Neural cell (in vitro differentiated cells): ENCODE measurements at regions not wholly inside any gene's neighbourhood (a gene's known extent, or its start where the extent isn't known, plus 50 kb on each side); places are given as distances from the start of the nearest gene placed in this dataset.

Experiments
- H2AFZ ChIP-seq: fragments of 200-600, 300-800 bp; sonication (generic), shearing (Covaris generic); 2 replicates; pipeline ENCODE4 v1.6.0; 2014; ENCODE audit warnings: low read depth, mild to moderate bottlenecking, antibody characterized with exemption, low read length, moderate library complexity
- H3F3A ChIP-seq: fragments of 200-600 bp; shearing (Covaris generic); 2 replicates; pipeline ENCODE4 v1.6.1; 2016; ENCODE audit warnings: mild to moderate bottlenecking, moderate library complexity, mixed read lengths, antibody characterized with exemption, low read length; ENCODE audit not compliant: insufficient read depth, poor library complexity, severe bottlenecking
- H3K27ac ChIP-seq: fragments of 200-600, 300-800 bp; sonication (generic), shearing (Covaris generic); 2 replicates; pipeline ENCODE4 v1.5.1; 2014; ENCODE audit warnings: mild to moderate bottlenecking, low read length, moderate library complexity
- H3K27me3 ChIP-seq: fragments of 300-800, 200-600 bp; sonication (generic), shearing (Covaris generic); 2 replicates; pipeline ENCODE4 v1.6.0; 2014; ENCODE audit warnings: mild to moderate bottlenecking, low read depth, low read length, moderate library complexity; ENCODE audit not compliant: insufficient read depth
- H3K36me3 ChIP-seq: fragments of 300-800, 200-600 bp; sonication (generic), shearing (Covaris generic); 2 replicates; pipeline ENCODE4 v1.5.1; 2014; ENCODE audit warnings: mild to moderate bottlenecking, antibody characterized with exemption, low read length, moderate library complexity; ENCODE audit not compliant: insufficient read depth
- H3K4me2 ChIP-seq: fragments of 300-800, 200-600 bp; sonication (generic), shearing (Covaris generic); 2 replicates; pipeline ENCODE4 v1.6.0; 2014; ENCODE audit warnings: mild to moderate bottlenecking, low read length
- H3K4me3 ChIP-seq: fragments of 300-800, 200-600 bp; sonication (generic), shearing (Covaris generic); 2 replicates; pipeline ENCODE4 v1.5.1; 2014; ENCODE audit warnings: mild to moderate bottlenecking, low read length, moderate library complexity
- H3K79me2 ChIP-seq: fragments of 200-600 bp; shearing (Covaris generic); replicated peaks from 2 replicates; pipeline ENCODE4 v1.6.0; 2014; ENCODE audit warnings: mild to moderate bottlenecking, low read length, moderate library complexity; ENCODE audit not compliant: insufficient read depth
- H3K9ac ChIP-seq: fragments of 300-800, 200-600 bp; sonication (generic), shearing (Covaris generic); 2 replicates; pipeline ENCODE4 v1.6.1; 2016; ENCODE audit warnings: mild to moderate bottlenecking, low read length, mixed read lengths
- H3K9me2 ChIP-seq: fragments of 200-600 bp; shearing (Covaris generic); 2 replicates; pipeline ENCODE4 v1.6.1; 2016; ENCODE audit warnings: mild to moderate bottlenecking, low read length, mixed read lengths; ENCODE audit not compliant: insufficient read depth
- H3K9me3 ChIP-seq: fragments of 200-600, 300-800 bp; sonication (generic), shearing (Covaris generic); 2 replicates; pipeline ENCODE4 v1.6.1; 2016; ENCODE audit warnings: mild to moderate bottlenecking, mixed run types, low read length, moderate library complexity, mixed read lengths
- H4K20me1 ChIP-seq: fragments of 200-600 bp; shearing (Covaris generic); 2 replicates; pipeline ENCODE4 v1.6.1; 2016; ENCODE audit warnings: mild to moderate bottlenecking, mixed run types; ENCODE audit not compliant: insufficient read depth
- EP300 ChIP-seq: fragments of 450-650 bp; conservative IDR thresholded peaks from 2 replicates; pipeline ENCODE4 v1.6.1; 2014; ENCODE audit warnings: antibody characterized with exemption, mild to moderate bottlenecking, moderate library complexity; ENCODE audit not compliant: poor library complexity, severe bottlenecking
- EZH2 ChIP-seq: fragments of 200-600, 300-800 bp; shearing (Covaris generic), sonication (generic); IDR thresholded peaks from 2 replicates; pipeline ENCODE4 v1.6.1; 2014; ENCODE audit warnings: antibody characterized with exemption, low read length, borderline replicate concordance, mild to moderate bottlenecking; ENCODE audit not compliant: insufficient read depth, poor library complexity, severe bottlenecking
- MXI1 ChIP-seq: fragments of 450-650 bp; conservative IDR thresholded peaks from 2 replicates; pipeline ENCODE4 v1.6.1; 2014; ENCODE audit warnings: antibody characterized with exemption, mild to moderate bottlenecking; ENCODE audit not compliant: poor library complexity, severe bottlenecking
- POLR2AphosphoS5 ChIP-seq: IDR thresholded peaks from 2 replicates; pipeline ENCODE4 v1.6.1; 2012
- RAD21 ChIP-seq: fragments of 450-650 bp; conservative IDR thresholded peaks from 2 replicates; pipeline ENCODE4 v1.6.1; 2014; ENCODE audit warnings: antibody characterized with exemption, mild to moderate bottlenecking, moderate library complexity
- SMC3 ChIP-seq: fragments of 450-650 bp; conservative IDR thresholded peaks from 2 replicates; pipeline ENCODE4 v1.6.1; 2014; ENCODE audit warnings: antibody characterized with exemption, mild to moderate bottlenecking, moderate library complexity; ENCODE audit not compliant: poor library complexity
- TAF1 ChIP-seq: IDR thresholded peaks from 2 replicates; pipeline ENCODE4 v1.6.1; 2012; ENCODE audit warnings: low read depth
- TF ChIP-seq, protein P1 (sequence below): IDR thresholded peaks from 2 replicates; pipeline ENCODE4 v1.6.1; 2012; ENCODE audit warnings: borderline replicate concordance
- TF ChIP-seq, protein P2 (sequence below): fragments of 450-650 bp; IDR thresholded peaks from 2 replicates; pipeline ENCODE4 v1.5.1; 2014; ENCODE audit warnings: antibody characterized with exemption, mild to moderate bottlenecking, moderate library complexity; ENCODE audit not compliant: poor library complexity, severe bottlenecking

DNA sequence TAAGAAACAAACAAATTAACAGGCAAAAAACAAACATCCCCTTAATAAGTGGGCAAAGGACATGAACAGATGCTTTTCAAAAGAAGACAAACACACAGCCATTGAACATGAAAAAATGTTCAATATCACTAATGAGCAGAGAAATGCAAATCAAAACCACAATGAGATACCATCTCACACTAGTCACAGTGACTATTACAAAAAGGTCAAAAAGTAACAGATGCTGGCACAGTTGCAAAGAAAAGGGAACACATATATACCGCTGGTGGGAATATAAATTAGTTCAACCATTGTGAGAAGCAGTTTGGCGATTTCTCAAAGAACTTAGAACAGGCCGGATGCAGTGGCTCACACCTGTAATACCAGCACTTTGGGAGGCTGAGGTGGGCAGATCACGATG, 146.1 kb upstream of the NEIL3 start:
- no peak overlapping the region for H2AFZ ChIP-seq
- no peaks in the 10 kb centered on the region for H3K9me3 ChIP-seq
- H3K4me2 ChIP-seq, result no peak overlapping the region
- H3K27ac ChIP-seq, result no peak overlapping the region
- no peaks in the 10 kb centered on the region for H3K79me2 ChIP-seq
- H4K20me1 ChIP-seq, result no peaks in the 10 kb centered on the region
- H3K9ac ChIP-seq, result no peak overlapping the region
- TF ChIP-seq SMC3 (no peak), EZH2 (no peak), RAD21 (no peak), TAF1 (no peak), MXI1 (no peak), POLR2AphosphoS5 (no peak), EP300 (no peak)
- TF ChIP-seq, protein P1, sequence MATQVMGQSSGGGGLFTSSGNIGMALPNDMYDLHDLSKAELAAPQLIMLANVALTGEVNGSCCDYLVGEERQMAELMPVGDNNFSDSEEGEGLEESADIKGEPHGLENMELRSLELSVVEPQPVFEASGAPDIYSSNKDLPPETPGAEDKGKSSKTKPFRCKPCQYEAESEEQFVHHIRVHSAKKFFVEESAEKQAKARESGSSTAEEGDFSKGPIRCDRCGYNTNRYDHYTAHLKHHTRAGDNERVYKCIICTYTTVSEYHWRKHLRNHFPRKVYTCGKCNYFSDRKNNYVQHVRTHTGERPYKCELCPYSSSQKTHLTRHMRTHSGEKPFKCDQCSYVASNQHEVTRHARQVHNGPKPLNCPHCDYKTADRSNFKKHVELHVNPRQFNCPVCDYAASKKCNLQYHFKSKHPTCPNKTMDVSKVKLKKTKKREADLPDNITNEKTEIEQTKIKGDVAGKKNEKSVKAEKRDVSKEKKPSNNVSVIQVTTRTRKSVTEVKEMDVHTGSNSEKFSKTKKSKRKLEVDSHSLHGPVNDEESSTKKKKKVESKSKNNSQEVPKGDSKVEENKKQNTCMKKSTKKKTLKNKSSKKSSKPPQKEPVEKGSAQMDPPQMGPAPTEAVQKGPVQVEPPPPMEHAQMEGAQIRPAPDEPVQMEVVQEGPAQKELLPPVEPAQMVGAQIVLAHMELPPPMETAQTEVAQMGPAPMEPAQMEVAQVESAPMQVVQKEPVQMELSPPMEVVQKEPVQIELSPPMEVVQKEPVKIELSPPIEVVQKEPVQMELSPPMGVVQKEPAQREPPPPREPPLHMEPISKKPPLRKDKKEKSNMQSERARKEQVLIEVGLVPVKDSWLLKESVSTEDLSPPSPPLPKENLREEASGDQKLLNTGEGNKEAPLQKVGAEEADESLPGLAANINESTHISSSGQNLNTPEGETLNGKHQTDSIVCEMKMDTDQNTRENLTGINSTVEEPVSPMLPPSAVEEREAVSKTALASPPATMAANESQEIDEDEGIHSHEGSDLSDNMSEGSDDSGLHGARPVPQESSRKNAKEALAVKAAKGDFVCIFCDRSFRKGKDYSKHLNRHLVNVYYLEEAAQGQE, result no peak
- TF ChIP-seq, protein P2, sequence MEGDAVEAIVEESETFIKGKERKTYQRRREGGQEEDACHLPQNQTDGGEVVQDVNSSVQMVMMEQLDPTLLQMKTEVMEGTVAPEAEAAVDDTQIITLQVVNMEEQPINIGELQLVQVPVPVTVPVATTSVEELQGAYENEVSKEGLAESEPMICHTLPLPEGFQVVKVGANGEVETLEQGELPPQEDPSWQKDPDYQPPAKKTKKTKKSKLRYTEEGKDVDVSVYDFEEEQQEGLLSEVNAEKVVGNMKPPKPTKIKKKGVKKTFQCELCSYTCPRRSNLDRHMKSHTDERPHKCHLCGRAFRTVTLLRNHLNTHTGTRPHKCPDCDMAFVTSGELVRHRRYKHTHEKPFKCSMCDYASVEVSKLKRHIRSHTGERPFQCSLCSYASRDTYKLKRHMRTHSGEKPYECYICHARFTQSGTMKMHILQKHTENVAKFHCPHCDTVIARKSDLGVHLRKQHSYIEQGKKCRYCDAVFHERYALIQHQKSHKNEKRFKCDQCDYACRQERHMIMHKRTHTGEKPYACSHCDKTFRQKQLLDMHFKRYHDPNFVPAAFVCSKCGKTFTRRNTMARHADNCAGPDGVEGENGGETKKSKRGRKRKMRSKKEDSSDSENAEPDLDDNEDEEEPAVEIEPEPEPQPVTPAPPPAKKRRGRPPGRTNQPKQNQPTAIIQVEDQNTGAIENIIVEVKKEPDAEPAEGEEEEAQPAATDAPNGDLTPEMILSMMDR, result no peak
- no peaks in the 10 kb centered on the region for H3K9me2 ChIP-seq
- no peaks in the 10 kb centered on the region for H3K36me3 ChIP-seq
- H3K27me3 ChIP-seq, result no peaks in the 10 kb centered on the region
- no peak overlapping the region for H3K4me3 ChIP-seq
- H3F3A ChIP-seq, result no peaks in the 10 kb centered on the region

DNA sequence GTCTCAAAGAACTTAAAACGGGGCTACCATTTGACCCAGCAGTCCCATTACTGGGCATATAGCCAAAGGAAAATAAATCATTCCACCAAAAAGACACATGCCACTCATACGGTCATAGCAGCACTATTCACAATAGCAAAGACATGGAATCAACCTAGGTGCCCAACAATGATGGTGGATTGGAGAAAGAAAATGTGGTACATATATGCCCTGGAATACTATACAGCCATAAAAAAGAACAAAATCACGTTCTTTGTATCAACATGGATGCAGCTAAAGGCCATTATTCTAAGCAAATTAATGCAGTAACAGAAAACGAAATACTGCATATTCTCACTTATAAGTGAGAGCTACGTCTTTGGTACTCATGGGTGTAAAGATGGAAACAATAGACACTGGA, 138.1 kb upstream of the NEIL3 start:
- no peaks in the 10 kb centered on the region for H3K9me2 ChIP-seq
- no peaks in the 10 kb centered on the region for H3K79me2 ChIP-seq
- H3F3A ChIP-seq, result no peaks in the 10 kb centered on the region
- H3K9me3 ChIP-seq, result peaks cover 3% of the 10 kb centered on the region
- H3K27me3 ChIP-seq, result no peaks in the 10 kb centered on the region
- H2AFZ ChIP-seq, result no peak overlapping the region
- no peak overlapping the region for H3K4me2 ChIP-seq
- H3K4me3 ChIP-seq, result no peak overlapping the region
- H3K9ac ChIP-seq, result no peak overlapping the region
- no peaks in the 10 kb centered on the region for H3K36me3 ChIP-seq
- no peaks in the 10 kb centered on the region for H4K20me1 ChIP-seq
- TF ChIP-seq RAD21 (no peak), TAF1 (no peak), POLR2AphosphoS5 (no peak), EP300 (no peak), SMC3 (no peak), EZH2 (no peak), MXI1 (no peak)
- TF ChIP-seq, protein P2, result no peak
- TF ChIP-seq, protein P1, result no peak
- H3K27ac ChIP-seq, result no peak overlapping the region
